Right lobe of liver (tissue), 6 donors: ENCODE measurements at regions not wholly inside any gene's neighbourhood (a gene's known extent, or its start where the extent isn't known, plus 50 kb on each side); places are given as distances from the start of the nearest gene placed in this dataset.

ENCODE experiments used
- ATAC-seq, 4 donors: fragments of 200-7000 bp; cut with Tn5 transposase; one replicate each; pipeline ENCODE4 v1.9.1; 2020; ENCODE audit warnings: mild to moderate bottlenecking in 4 of 4, moderate library complexity in 4 of 4
- DNase-seq, 3 donors: peaks; one replicate each; pipeline ENCODE4 v3.0.0-alpha.2; 2020
- H3K27ac ChIP-seq, 3 donors: fragments of 200-600 bp; one replicate each; pipeline ENCODE4 v1.8.0; 2022
- H3K27me3 ChIP-seq, 2 donors: fragments of 200-600 bp; one replicate each; pipeline ENCODE4 v1.8.0; 2022
- H3K36me3 ChIP-seq, 4 donors: fragments of 200-600 bp; sonication (generic) in 1 of 4; one replicate each; pipeline versions ENCODE4 v1.5.1 to v1.8.0; 2017 to 2022; ENCODE audit warnings: control low read depth in 1 of 4
- H3K4me1 ChIP-seq, 4 donors: fragments of 200-600 bp; sonication (generic) in 1 of 4; one replicate each; pipeline versions ENCODE4 v1.5.1 to v1.8.0; 2017 to 2022; ENCODE audit warnings: control low read depth in 1 of 4
- H3K4me3 ChIP-seq, 3 donors: fragments of 200-600 bp; one replicate each; pipeline ENCODE4 v1.8.0; 2022
- H3K9me3 ChIP-seq, 4 donors: fragments of 200-600 bp; sonication (generic) in 1 of 4; one replicate each; pipeline versions ENCODE4 v1.5.1 to v1.8.0; 2017 to 2022; ENCODE audit warnings: control low read depth in 1 of 4
- CTCF ChIP-seq, 4 donors: fragments of 200-600 bp in 3 of 4; fragments of 450-650 bp in 1 of 4; IDR thresholded peaks; one replicate each; pipeline versions ENCODE4 v1.5.1 to v1.8.0; 2016 to 2022; ENCODE audit warnings: antibody characterized with exemption in 4 of 4, mild to moderate bottlenecking in 2 of 4
- POLR2A ChIP-seq: fragments of 450-650 bp; IDR thresholded peaks from one replicate; pipeline ENCODE4 v1.6.1; 2017; ENCODE audit warnings: antibody characterized with exemption, mild to moderate bottlenecking
- WGBS: methylation state at CpG from one replicate; pipeline ENCODE4 v1.1.6; 2018; ENCODE audit warnings: low coverage, low lambda C conversion rate; ENCODE audit not compliant: insufficient coverage; ENCODE audit errors: missing lambda C conversion rate; 5-methylcytosine and 5-hydroxymethylcytosine counted together
- intact Hi-C, 2 donors: fragments of 100-400 bp; cut with DNase I; formaldehyde crosslinking; loops; one replicate each; pipeline versions ENCODE4 v1.11.2 to v1.14.1; 2022
- donor health status: DM: no; HTN: yes; CAD: no.
- donor health status: DM: no; HTN: no; CAD: no.
- donor health status: DM: no; HTN: no; CAD: no.
- donor health status: DM: no; HTN: yes; CAD: no.
- donor health status: DM: no; HTN: yes; CAD: no.

- ATAC-seq (no peak), DNase-seq (no peak)
- no peak overlapping the region for H3K4me3 ChIP-seq
- no peaks in the 10 kb centered on the region for H3K9me3 ChIP-seq
- no peak overlapping the region for H3K27ac ChIP-seq
- intact Hi-C loops, result no loop called here
- no peaks in the 10 kb centered on the region for H3K4me1 ChIP-seq
- H3K36me3 ChIP-seq, result no peaks in the 10 kb centered on the region
- no peaks in the 10 kb centered on the region for H3K27me3 ChIP-seq
- 34% methylated on average over 4 of the region's 4 CpGs for WGBS
- TF ChIP-seq CTCF (IDR thresholded peaks at IDR 0.05) (no peak), POLR2A (no peak)
These were observed 212.8 kb upstream of the PACRGL start for GRCh38 chr4:20487446-20487845.

GRCh38 chr4:20487852-20488251, 212.4 kb upstream of the PACRGL start:
- ATAC-seq (no peak), DNase-seq (no peak)
- intact Hi-C loops, result no loop called here
- Histone ChIP-seq H3K9me3 (no peaks in the 10 kb centered on the region), H3K27ac (no peak overlapping the region), H3K27me3 (no peaks in the 10 kb centered on the region), H3K4me1 (no peaks in the 10 kb centered on the region), H3K36me3 (no peaks in the 10 kb centered on the region), H3K4me3 (no peak overlapping the region)
- WGBS, result 68% methylated on average over 1 of the region's 1 CpG
- TF ChIP-seq POLR2A (no peak), CTCF (IDR thresholded peaks at IDR 0.05) (no peak)

- ATAC-seq, result no peak
- no peak for TF ChIP-seq CTCF (IDR thresholded peaks at IDR 0.05)
- no peak for TF ChIP-seq POLR2A
These were observed 209.5 kb upstream of the PACRGL start for GRCh38 chr4:20490734-20491133.

GRCh38 chr4:20493761-20494353, 206.4 kb upstream of the PACRGL start:
- DNase-seq (no peak), ATAC-seq (no peak)
- no peak for TF ChIP-seq CTCF (IDR thresholded peaks at IDR 0.05)
- TF ChIP-seq POLR2A, result no peak
- H3K36me3 ChIP-seq, result no peaks in the 10 kb centered on the region
- H3K27me3 ChIP-seq, result no peaks in the 10 kb centered on the region
- H3K9me3 ChIP-seq, result no peaks in the 10 kb centered on the region
- H3K4me1 ChIP-seq, result no peaks in the 10 kb centered on the region
- intact Hi-C loops, result no loop called here
- no peak overlapping the region for H3K27ac ChIP-seq
- 77% methylated on average over 1 of the region's 1 CpG for WGBS
- H3K4me3 ChIP-seq, result no peak overlapping the region

More at GRCh38 chr4:20490734-20491133, 209.5 kb upstream of the PACRGL start:
- intact Hi-C loops, result no loop called here
- Histone ChIP-seq H3K4me3 (no peak overlapping the region), H3K9me3 (no peaks in the 10 kb centered on the region), H3K36me3 (no peaks in the 10 kb centered on the region), H3K4me1 (no peaks in the 10 kb centered on the region), H3K27ac (no peak overlapping the region), H3K27me3 (no peaks in the 10 kb centered on the region)
- WGBS, result 45% methylated on average over 3 of the region's 3 CpGs
- DNase-seq, result no peak

- no peak for DNase-seq
- TF ChIP-seq POLR2A (no peak), CTCF (IDR thresholded peaks at IDR 0.05) (no peak)
- Histone ChIP-seq H3K9me3 (no peaks in the 10 kb centered on the region), H3K27ac (no peak overlapping the region), H3K4me3 (no peak overlapping the region), H3K36me3 (no peaks in the 10 kb centered on the region), H3K27me3 (no peaks in the 10 kb centered on the region), H3K4me1 (no peaks in the 10 kb centered on the region)
- no peak for ATAC-seq
- intact Hi-C loops, result no loop called here
- 94% methylated on average over 1 of the region's 1 CpG for WGBS
These were observed 204.2 kb upstream of the PACRGL start for GRCh38 chr4:20496068-20496467.
